Spleen (tissue), 11 donors: ENCODE measurements at regions not wholly inside any gene's neighbourhood (a gene's known extent, or its start where the extent isn't known, plus 50 kb on each side); places are given as distances from the start of the nearest gene placed in this dataset.

ENCODE experiments used
- DNase-seq: peaks from one replicate; pipeline ENCODE4 v3.0.0-alpha.2; 2020
- H3K27ac ChIP-seq, 8 donors: fragments of 200-600 bp; sonication (generic) in 7 of 8; 1 replicate in 4 of 8; 2 replicates in 4 of 8; pipeline versions ENCODE4 v1.5.0 to v1.8.0; 2016 to 2021; ENCODE audit warnings: inconsistent platforms in 4 of 8, mild to moderate bottlenecking in 4 of 8, moderate library complexity in 1 of 8
- H3K27me3 ChIP-seq, 7 donors: fragments of 200-600 bp; sonication (generic) in 6 of 7; replicated peaks in 1 of 7; 1 replicate in 4 of 7; 2 replicates in 3 of 7; pipeline versions ENCODE4 v1.5.0 to v1.8.0; 2016 to 2021; ENCODE audit warnings: inconsistent platforms in 3 of 7, mild to moderate bottlenecking in 1 of 7
- H3K36me3 ChIP-seq, 6 donors: fragments of 200-600 bp; sonication (generic) in 5 of 6; 1 replicate in 4 of 6; 2 replicates in 2 of 6; pipeline versions ENCODE4 v1.5.0 to v1.8.0; 2016 to 2021; ENCODE audit warnings: inconsistent platforms in 2 of 6
- H3K4me1 ChIP-seq, 6 donors: fragments of 200-600 bp; sonication (generic) in 5 of 6; 1 replicate in 3 of 6; 2 replicates in 3 of 6; pipeline versions ENCODE4 v1.5.0 to v1.8.0; 2016 to 2021; ENCODE audit warnings: inconsistent platforms in 3 of 6
- H3K4me3 ChIP-seq, 8 donors: fragments of 200-600 bp; sonication (generic) in 7 of 8; 1 replicate in 4 of 8; 2 replicates in 4 of 8; pipeline versions ENCODE4 v1.5.0 to v1.8.0; 2016 to 2021; ENCODE audit warnings: inconsistent platforms in 4 of 8, mild to moderate bottlenecking in 4 of 8, moderate library complexity in 2 of 8
- H3K9me3 ChIP-seq, 8 donors: fragments of 200-600 bp; sonication (generic) in 7 of 8; 1 replicate in 4 of 8; 2 replicates in 4 of 8; pipeline versions ENCODE4 v1.5.0 to v1.8.0; 2016 to 2021; ENCODE audit warnings: inconsistent platforms in 4 of 8
- POLR2A ChIP-seq, 3 donors: fragments of 450-650 bp; IDR thresholded peaks; one replicate each; pipeline ENCODE4 v1.5.1; 2017; ENCODE audit warnings: antibody characterized with exemption in 3 of 3, mild to moderate bottlenecking in 1 of 3
- POLR2AphosphoS5 ChIP-seq, 3 donors: sonication (generic); formaldehyde crosslinking; IDR thresholded peaks; one replicate each; pipeline ENCODE4 v1.5.1; 2017; ENCODE audit warnings: antibody characterized with exemption in 3 of 3
- WGBS, 5 donors: extraction: QIAGEN DNeasy Blood & Tissue Kit in 3 of 5; methylation state at CpG; one replicate each; pipeline versions ENCODE4 v1.1.5 to v1.1.7; 2013 to 2018; 5-methylcytosine and 5-hydroxymethylcytosine counted together
- intact Hi-C: fragments of 100-400 bp; cut with DNase I; formaldehyde crosslinking; loops from one replicate; pipeline ENCODE4 v1.15.0; 2023; ENCODE audit warnings: low total_unique reads
- TF ChIP-seq, protein P1 (sequence below), 11 experiments: fragments of 200-600 bp in 7 of 11; fragments of 450-650 bp in 4 of 11; sonication (generic) in 4 of 11; IDR thresholded peaks in 8 of 11; conservative IDR thresholded peaks in 3 of 11; 1 replicate in 7 of 11; 2 replicates in 4 of 11; pipeline versions ENCODE4 v1.4.0 to v1.8.0; 2016 to 2021; ENCODE audit warnings: antibody characterized with exemption in 11 of 11, inconsistent platforms in 4 of 11, mild to moderate bottlenecking in 1 of 11
- donor health status: healthy with polysubstance abuse.
- donor health status: DM: no; HTN: no; CAD: no; lungs with moderate emphysema.
- donor health status: DM: no; HTN: no; CAD: no.
- donor health status: Bipolar disorder and iron deficiency.
- donor health status: healthy.
- donor health status: DM: no; HTN: no; CAD: no.
- donor health status: DM: yes; HTN: yes; CAD: no.

DNA sequence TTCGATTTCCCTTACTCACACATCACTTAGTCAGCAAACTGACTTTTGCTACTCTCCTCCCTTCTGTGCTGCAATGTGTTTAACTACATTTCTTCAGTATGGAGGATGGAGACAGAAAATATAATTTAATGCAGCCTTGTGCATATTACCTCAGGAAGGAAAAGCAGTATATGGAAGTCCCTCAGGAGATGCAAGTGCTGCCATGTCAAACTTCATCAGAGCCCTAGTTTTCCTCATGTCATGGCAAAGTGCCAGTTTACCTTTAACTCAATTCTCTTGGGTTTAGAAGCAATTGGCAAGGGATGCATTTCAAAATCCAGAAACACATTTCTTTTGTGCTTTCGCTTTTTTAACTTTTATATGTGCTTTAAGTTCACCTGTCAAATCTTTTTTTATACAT, 365.4 kb downstream of the ISL1 start:
- H3K27me3 ChIP-seq = no peaks in the 10 kb centered on the region
- intact Hi-C loops = no loop called here
- H3K4me3 ChIP-seq = no peak overlapping the region
- H3K9me3 ChIP-seq = peaks cover 0 to 16% (median 1%) of the 10 kb centered on the region in 8 donors
- DNase-seq = no peak
- no peaks in the 10 kb centered on the region for H3K4me1 ChIP-seq
- no peak overlapping the region for H3K27ac ChIP-seq
- TF ChIP-seq POLR2AphosphoS5 (IDR thresholded peaks at IDR 0.05) (no peak), POLR2A (IDR thresholded peaks at IDR 0.05) (no peak)
- TF ChIP-seq, protein P1, sequence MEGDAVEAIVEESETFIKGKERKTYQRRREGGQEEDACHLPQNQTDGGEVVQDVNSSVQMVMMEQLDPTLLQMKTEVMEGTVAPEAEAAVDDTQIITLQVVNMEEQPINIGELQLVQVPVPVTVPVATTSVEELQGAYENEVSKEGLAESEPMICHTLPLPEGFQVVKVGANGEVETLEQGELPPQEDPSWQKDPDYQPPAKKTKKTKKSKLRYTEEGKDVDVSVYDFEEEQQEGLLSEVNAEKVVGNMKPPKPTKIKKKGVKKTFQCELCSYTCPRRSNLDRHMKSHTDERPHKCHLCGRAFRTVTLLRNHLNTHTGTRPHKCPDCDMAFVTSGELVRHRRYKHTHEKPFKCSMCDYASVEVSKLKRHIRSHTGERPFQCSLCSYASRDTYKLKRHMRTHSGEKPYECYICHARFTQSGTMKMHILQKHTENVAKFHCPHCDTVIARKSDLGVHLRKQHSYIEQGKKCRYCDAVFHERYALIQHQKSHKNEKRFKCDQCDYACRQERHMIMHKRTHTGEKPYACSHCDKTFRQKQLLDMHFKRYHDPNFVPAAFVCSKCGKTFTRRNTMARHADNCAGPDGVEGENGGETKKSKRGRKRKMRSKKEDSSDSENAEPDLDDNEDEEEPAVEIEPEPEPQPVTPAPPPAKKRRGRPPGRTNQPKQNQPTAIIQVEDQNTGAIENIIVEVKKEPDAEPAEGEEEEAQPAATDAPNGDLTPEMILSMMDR (IDR thresholded peaks at IDR 0.05 in 8 of 11, conservative IDR thresholded peaks at IDR 0.05 in 3 of 11) = no peak
- WGBS, 5 donors = 60 to 77% (median 66%) methylated on average over 2 of the region's 2 CpGs
- H3K36me3 ChIP-seq = no peaks in the 10 kb centered on the region
